SIG-M5 treated with dmso at 0.1 percent for 504 hours (cell line): ENCODE measurements at regions not wholly inside any gene's neighbourhood (a gene's known extent, or its start where the extent isn't known, plus 50 kb on each side); places are given as distances from the start of the nearest gene placed in this dataset.
A peak's percentile ranks its signal among the peaks of the same experiment; 100 is the strongest.

Experiments used
- DNase-seq: peaks from one replicate; lab custom pipeline; 2025; ENCODE audit not compliant: unreplicated experiment; lab: John Stamatoyannopoulos, UW

DNA sequence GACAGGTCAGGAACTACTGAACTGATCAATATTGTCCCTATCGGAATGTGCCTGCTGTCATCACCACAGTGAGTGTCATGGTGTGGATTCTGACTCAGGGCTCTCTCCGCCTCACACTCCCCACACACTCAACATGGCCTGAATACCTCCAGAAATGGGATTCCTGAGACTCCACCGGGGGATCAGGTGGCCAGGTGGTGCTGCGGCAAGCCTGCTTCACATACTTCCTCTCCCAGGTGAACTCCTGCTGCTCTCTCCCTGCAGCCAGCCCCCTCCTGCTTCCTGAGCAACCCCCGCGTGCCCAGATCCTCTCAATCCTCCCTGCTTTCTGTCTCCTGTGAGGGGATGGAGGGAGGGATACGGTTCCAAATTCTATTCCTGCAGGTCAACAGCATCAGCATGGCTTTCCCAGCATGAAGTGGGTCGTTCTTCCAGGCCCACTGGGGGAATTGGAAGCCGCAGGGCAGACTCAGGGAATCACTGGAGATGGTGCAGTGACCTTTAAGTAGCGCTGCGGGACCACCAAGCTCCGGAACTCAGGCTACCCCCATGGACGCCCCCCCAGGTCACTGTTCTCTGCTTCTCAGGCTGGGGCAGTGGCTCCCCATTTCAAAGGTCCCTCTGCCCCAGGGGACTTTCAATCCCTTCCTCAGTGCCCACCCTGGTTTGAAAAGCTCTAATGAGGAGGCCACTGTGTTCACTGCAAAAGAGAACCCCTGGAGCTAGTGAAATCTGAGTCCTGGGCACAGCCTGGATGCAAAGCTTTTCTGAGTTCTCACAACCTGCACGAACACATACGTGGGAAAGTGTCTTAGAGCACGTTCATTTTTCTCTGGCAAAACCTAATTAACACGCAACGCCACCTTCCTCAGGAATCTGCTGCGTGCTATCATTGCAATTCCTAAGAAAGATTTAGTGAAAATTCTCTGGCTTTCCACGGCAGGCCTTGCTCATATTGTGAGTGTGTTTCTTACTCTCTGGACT, 168.4 kb downstream of the ZFP36L2 start:
- no peak for DNase-seq

- DNase-seq = no peak
Measured at GRCh38 chr2:43057026-43057741, 169.2 kb downstream of the ZFP36L2 start.

- no peak for DNase-seq
Measured at GRCh38 chr2:43055985-43056384, 170.4 kb downstream of the ZFP36L2 start.

DNA sequence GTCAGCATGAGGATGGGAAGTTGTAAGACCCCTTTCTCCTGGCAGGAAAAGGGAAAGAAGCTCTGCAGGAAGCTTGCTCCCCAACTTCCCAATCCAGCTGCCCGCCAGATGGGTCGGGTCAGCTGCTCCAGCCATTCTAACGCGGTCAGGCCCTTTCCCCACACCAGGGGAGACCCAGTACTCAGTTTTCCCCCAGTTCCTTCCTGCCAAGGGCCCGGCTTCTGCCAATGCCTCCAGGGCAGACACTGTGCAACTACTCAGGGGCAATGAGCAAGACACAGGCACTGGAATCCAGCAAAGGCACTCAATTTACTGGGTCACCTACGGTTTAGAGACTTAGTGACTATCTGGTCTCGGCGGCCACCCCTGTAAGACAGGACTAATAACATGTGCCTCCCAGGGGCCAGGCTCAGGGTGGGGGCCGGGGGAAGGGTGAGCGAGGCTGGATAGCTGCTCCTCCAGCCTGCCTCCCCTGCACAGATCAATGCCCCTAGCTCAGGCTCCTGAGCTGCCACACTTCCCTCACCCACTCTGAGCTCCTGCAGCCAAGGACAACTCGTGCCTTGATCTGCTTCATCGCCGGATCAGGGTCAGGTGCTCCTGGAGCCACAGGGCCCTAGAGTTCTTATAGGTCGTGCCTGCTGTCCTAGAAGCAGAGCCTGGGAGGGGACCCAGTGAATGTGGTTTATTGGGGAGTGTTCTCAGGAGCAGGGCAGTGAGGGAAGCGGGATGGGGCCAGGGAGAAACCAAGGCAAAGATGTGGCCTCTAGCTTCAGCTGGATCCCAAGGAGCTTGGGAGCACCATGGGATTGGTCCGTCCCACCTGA, 171.1 kb downstream of the ZFP36L2 start:
- no peak for DNase-seq

DNA sequence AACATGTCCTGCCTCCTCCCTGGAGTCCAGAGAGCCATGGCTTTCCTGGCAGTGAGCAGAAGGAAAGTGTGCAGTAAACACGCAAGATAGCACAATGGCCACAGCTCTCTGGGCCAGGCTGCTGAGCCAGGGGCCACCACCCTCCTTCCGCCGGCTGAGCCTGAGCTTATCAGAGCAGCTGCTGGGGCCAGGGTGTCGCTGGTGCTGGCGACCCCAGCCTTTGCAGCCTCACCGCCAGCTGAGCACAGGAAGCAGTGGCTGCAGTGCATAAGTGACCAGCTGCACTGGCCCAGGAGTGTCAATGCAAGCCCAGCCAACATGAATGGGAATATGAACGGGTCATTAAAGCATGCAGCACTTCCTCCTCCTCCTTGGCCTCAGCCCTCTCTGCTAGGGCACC, 172.0 kb downstream of the ZFP36L2 start:
- no peak for DNase-seq

DNA sequence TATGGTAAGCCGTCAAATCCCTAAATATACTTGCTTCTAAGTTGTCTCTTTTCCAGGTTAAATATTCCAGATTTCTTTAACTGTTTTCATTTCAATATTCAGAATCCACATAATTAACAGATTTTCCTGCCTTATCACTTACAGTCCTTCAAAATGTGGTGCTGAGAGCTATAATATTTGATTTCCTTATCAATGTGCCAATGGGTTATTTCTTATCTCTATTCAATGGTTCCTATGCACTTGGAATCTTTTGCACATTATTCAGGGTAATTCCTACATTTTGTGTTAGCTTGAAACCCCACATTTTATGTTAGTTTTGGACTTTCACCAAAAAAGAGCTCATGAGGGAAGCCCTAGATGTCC, 173.5 kb downstream of the ZFP36L2 start:
- DNase-seq = no peak

- DNase-seq = no peak
Measured at GRCh38 chr2:43052204-43052943, 174.0 kb downstream of the ZFP36L2 start.

- no peak for DNase-seq
Measured at GRCh38 chr2:43051338-43051737, 175.1 kb downstream of the ZFP36L2 start.

GRCh38 chr2:43050866-43051265, 175.5 kb downstream of the ZFP36L2 start:
- no peak for DNase-seq

- DNase-seq = no peak
Measured at GRCh38 chr2:43049836-43050801, 176.3 kb downstream of the ZFP36L2 start.

- DNase-seq = no peak
Measured at GRCh38 chr2:43047187-43047780, 179.1 kb downstream of the ZFP36L2 start.

- no peak for DNase-seq
Measured at GRCh38 chr2:43045866-43046265, 180.5 kb downstream of the ZFP36L2 start.

DNA sequence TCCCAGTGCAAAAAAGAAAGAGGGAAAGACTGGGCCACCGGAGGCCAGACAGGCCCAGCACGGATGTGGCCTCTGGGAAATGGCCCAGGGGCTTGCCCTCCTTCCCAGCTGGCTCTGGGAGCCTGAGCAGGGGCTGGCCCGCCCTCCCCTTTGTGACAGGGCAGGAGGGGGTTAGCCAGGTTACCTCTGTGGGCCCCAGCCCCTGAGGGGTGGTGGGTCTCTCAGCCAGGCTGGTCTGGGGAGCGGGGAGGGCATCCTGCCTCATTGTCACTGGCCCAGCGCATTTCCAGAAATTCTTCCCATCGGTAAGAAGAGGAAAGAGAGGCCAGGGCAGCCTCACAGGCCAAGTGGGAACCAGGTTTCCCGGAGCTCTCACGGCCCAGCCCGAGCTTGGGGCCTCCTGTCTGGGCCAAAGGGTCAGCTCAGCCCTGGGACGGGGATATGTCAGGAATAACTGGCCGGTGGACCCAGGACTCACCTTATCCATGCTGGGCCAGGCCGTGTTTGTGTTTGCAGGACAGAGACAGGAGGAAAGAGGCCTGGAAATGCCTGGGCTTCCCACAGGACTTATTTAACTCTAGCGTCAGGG, 182.2 kb downstream of the ZFP36L2 start:
- no peak for DNase-seq

DNA sequence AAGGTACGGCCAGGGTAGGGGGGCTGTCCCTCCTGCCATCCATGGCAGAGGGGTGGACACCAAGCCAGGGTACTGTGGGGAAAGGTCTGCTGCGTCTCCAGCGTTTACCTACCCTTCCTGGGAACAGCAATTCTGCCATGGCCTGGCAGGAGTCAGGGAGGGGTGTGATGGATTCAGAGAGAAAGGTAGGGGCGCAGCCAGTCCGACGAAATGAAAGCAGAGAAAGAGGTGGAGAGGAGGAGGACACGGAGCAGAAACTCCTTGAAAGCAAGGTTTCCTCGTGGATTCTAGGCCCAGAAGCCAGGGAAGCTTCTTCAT, 182.9 kb downstream of the ZFP36L2 start:
- DNase-seq = no peak

- no peak for DNase-seq
Measured at GRCh38 chr2:43041661-43042360, 184.6 kb downstream of the ZFP36L2 start.

DNA sequence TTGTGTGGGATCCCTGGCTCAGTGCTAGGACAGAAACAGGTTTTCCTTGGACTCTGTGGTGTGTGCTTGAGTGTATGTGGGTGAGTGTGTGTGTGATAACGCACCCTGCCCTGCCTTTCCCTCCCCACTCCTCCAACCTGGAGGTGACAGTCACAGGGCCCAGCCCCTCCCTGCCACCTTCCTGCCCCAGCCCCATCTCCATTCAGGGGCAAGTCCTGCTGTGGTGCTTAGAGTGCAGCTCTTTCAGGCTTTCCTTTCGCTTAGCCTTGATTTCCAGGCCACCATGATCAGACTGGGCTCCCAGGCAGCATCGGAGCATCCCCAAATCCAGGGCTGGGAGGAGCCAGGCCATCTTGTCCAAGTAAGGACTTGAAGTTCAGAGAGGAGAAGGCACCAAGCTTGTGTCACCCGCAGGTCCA, 185.2 kb downstream of the ZFP36L2 start:
- no peak for DNase-seq

DNA sequence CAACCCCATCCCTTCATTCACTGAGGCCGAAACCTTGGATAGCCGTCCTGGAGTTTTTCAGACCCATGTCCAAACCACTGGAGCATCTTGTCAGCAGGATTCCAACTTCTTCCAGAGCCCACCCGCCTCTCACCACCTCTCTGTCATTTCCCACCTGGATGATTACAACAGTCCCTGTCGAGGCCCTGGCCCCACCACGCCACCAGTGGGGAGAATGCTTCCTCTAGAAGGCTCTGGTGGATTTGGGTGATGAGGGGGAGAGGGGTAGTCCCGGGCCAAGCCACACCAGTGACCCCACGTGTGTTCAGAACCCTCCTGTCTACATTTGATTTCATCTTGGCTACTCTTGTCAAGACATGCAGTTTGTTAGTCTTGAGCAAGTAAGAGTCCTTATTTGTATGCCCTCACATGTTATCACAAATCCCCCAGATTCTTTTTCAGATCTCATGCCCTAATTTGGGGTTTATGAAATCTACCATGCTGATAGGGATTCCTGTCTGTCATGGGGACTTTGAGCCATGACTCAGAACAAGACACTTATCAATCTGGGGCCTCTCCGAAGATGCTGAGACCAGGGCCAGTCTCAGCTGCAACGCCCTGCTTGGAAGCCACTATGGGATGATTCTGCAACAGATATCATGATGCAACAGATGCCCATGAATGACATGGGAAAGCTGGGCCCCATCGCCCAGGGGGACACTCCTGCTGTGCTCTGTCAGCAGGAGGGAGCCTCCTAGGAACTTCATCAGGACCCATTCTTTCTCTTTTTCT, 186.1 kb downstream of the ZFP36L2 start:
- DNase-seq = peak; percentile 76
